Head of caudate nucleus (tissue), 42 donors: ENCODE measurements at regions not wholly inside any gene's neighbourhood (a gene's known extent, or its start where the extent isn't known, plus 50 kb on each side); places are given as distances from the start of the nearest gene placed in this dataset.

ENCODE experiments used
- DNase-seq, 42 donors: peaks; one replicate each; pipeline versions ENCODE4 v3.0.0 to v3.0.0-alpha.2; 2020 to 2021; ENCODE audit warnings: mixed read lengths in 7 of 42
- intact Hi-C: fragments of 100-400 bp; cut with DNase I; formaldehyde crosslinking; loops from one replicate; pipeline ENCODE4 v1.15.0; 2022

GRCh38 chr5:118778941-118779340 lies 209.4 kb downstream of the DTWD2 start:
- no peak for DNase-seq
- intact Hi-C loops, result no loop called here

GRCh38 chr5:118777189-118777736 lies 211.1 kb downstream of the DTWD2 start:
- intact Hi-C loops, result no loop called here
- DNase-seq, result no peak

GRCh38 chr5:118776755-118777154 lies 211.6 kb downstream of the DTWD2 start:
- DNase-seq, result no peak
- intact Hi-C loops, result no loop called here

- DNase-seq, result no peak
- intact Hi-C loops, result no loop called here
Observed at GRCh38 chr5:118775790-118776499, 212.4 kb downstream of the DTWD2 start.

GRCh38 chr5:118768607-118769175 lies 219.7 kb downstream of the DTWD2 start:
- no peak for DNase-seq
- intact Hi-C loops, result no loop called here

- intact Hi-C loops, result no loop called here
- DNase-seq, result no peak
Observed at GRCh38 chr5:118762291-118762690, 226.1 kb downstream of the DTWD2 start.

- intact Hi-C loops, result no loop called here
- DNase-seq, result no peak
Observed at GRCh38 chr5:118761814-118762213, 226.5 kb downstream of the DTWD2 start.

GRCh38 chr5:118752969-118753368 lies 235.4 kb downstream of the DTWD2 start:
- intact Hi-C loops, result no loop called here
- no peak for DNase-seq

- intact Hi-C loops, result no loop called here
- no peak for DNase-seq
Observed at GRCh38 chr5:118736396-118736795, 252.0 kb downstream of the DTWD2 start.

- intact Hi-C loops, result no loop called here
- DNase-seq, result no peak
Observed at GRCh38 chr5:118733394-118733793, 255.0 kb downstream of the DTWD2 start.

- DNase-seq, result no peak
- intact Hi-C loops, result no loop called here
Observed at GRCh38 chr5:118728191-118728590, 260.2 kb downstream of the DTWD2 start.

- no peak for DNase-seq
- intact Hi-C loops, result no loop called here
Observed at GRCh38 chr5:118726891-118727290, 261.5 kb downstream of the DTWD2 start.

- intact Hi-C loops, result no loop called here
- no peak for DNase-seq
Observed at GRCh38 chr5:118723021-118723338, 265.4 kb downstream of the DTWD2 start.

- DNase-seq, result no peak
- intact Hi-C loops, result no loop called here
Observed at GRCh38 chr5:118722122-118723020, 266.0 kb downstream of the DTWD2 start.

GRCh38 chr5:118711727-118712126 lies 276.6 kb downstream of the DTWD2 start:
- DNase-seq, result no peak
- intact Hi-C loops, result no loop called here

- intact Hi-C loops, result no loop called here
Observed at GRCh38 chr5:118705959-118706667, 282.2 kb downstream of the DTWD2 start.

GRCh38 chr5:118703241-118703640 lies 285.1 kb downstream of the DTWD2 start:
- intact Hi-C loops, result no loop called here
- no peak for DNase-seq

More at GRCh38 chr5:118705959-118706667, 282.2 kb downstream of the DTWD2 start:
- DNase-seq, result no peak

- intact Hi-C loops, result no loop called here
Observed at GRCh38 chr5:118701791-118702190, 286.6 kb downstream of the DTWD2 start.

GRCh38 chr5:118700510-118700909 lies 287.8 kb downstream of the DTWD2 start:
- intact Hi-C loops, result no loop called here
- no peak for DNase-seq

More at GRCh38 chr5:118701791-118702190, 286.6 kb downstream of the DTWD2 start:
- DNase-seq, result peak in 1 of 42 donors; percentile 7
